GM12874 (cell line): ENCODE measurements at regions not wholly inside any gene's neighbourhood (a gene's known extent, or its start where the extent isn't known, plus 50 kb on each side); places are given as distances from the start of the nearest gene placed in this dataset.

Experiments
- CTCF ChIP-seq: IDR thresholded peaks from 2 replicates; pipeline ENCODE4 v1.5.1; 2011; ENCODE audit warnings: low read depth, mild to moderate bottlenecking, control low read depth, low read length, moderate library complexity; ENCODE audit not compliant: insufficient read depth

- no peak for TF ChIP-seq CTCF
Observed at GRCh38 chr13:61777899-61778298, 362.2 kb upstream of the PCDH20 start.

- no peak for TF ChIP-seq CTCF
Observed at GRCh38 chr13:61777271-61777670, 361.6 kb upstream of the PCDH20 start.

- TF ChIP-seq CTCF, result no peak
Observed at GRCh38 chr13:61774903-61775302, 359.3 kb upstream of the PCDH20 start.

- TF ChIP-seq CTCF, result no peak
Observed at GRCh38 chr13:61770681-61771080, 355.0 kb upstream of the PCDH20 start.

GRCh38 chr13:61768175-61768574 lies 352.5 kb upstream of the PCDH20 start:
- TF ChIP-seq CTCF, result no peak

GRCh38 chr13:61766667-61767058 lies 351.0 kb upstream of the PCDH20 start:
- TF ChIP-seq CTCF, result no peak

GRCh38 chr13:61765940-61766666 lies 350.5 kb upstream of the PCDH20 start:
- TF ChIP-seq CTCF, result no peak
